NCI-H1930 (cell line): ENCODE measurements at regions not wholly inside any gene's neighbourhood (a gene's known extent, or its start where the extent isn't known, plus 50 kb on each side); places are given as distances from the start of the nearest gene placed in this dataset.

ENCODE experiments used
- DNase-seq, 2 experiments: peaks; one replicate each; lab custom pipeline; 2025; lab: John Stamatoyannopoulos, UW

DNA sequence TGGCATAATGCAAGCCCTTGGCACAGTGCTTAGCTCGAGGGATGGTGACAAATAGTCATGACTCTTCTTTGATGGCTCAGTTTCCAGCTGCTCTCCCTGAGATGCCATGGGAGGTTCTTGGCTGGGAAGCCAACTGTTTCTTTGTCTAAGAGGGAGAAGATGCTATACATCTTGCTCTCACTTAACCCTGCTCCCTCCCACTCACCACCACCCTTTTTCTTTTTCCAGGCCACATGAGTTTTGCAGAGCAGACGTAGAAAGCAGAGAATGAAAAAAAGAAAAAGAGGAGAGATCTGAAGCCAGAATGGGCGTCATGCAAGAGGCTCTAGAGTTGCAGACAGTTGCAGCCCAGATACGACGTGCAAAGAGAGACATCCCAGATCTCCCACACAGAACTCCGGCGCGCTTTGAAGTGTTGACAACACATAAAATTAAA is 160.5 kb downstream of the FGF18 start:
- no peak for DNase-seq

DNA sequence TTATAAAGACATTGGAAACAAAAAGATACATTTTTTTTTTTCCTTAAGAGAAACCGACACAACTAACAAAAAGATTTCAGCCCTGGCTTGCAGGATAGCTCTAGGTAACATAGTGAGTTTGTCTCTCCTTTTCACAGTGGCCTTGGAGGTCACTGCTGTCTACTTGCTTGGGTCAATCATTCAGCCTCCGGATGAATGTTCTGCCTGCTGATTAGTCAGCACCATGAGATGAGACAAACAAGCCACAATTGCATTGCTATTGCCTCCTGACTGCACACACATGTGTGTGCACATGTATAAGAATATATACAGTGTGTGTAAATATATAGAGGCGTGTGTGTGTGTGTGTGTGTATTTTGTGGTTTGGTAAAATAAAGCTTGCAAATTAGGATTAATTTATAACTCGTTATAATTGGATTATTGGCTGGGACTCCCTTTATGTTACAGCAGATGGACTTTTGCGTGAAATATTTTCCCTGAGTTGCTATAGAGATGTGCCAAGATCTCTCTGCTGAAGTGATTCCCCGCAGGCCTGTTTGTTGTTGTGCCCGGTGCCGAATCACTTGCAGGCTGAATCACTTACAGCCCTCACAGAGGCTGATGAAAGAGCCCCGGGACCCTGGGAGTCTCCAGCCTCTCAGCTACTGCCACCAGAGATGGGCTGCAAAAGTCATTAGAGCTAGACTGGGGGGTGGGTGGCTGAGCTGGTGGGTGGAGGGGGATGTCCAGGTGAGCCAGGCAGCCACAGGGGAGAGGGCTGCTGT is 161.2 kb downstream of the FGF18 start:
- DNase-seq, result no peak

DNA sequence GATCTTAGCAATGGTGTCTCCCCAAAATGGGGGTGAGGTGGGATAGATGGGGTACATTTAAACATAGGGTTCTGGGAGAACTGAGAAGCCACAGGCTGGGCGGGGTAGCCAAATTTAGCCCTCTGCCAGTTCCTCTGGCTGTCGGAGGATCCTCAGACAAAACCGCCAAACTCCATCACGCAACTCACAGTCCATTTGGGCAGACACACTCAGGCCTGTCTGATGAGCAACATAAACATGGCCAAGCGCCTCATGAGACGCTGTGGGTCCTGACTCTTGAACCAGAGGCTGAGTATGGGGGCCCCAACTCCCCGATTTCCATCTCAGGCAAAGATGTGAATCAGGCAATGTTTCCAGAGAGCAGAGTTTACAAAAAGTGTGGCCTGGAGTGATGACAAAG is 162.3 kb downstream of the FGF18 start:
- DNase-seq, result no peak

DNA sequence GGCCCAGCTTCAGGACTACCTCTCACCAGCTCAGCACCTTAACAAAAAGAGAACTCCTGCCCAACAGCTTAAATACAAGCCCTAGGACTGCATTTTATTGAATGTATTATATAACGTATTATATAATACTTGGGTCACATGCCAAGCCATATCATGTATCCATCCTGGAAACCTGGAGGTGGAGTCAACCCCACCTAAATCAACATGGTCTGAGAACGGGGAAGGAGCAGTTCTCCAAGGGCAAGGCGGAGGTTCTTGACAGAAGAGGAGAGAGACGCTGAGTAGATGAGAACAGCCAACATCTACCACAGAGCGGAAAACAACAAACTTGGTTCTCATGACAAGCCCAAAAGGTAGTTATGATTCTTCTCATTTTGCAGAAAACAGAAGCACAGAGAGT is 163.4 kb downstream of the FGF18 start:
- DNase-seq, result no peak

DNA sequence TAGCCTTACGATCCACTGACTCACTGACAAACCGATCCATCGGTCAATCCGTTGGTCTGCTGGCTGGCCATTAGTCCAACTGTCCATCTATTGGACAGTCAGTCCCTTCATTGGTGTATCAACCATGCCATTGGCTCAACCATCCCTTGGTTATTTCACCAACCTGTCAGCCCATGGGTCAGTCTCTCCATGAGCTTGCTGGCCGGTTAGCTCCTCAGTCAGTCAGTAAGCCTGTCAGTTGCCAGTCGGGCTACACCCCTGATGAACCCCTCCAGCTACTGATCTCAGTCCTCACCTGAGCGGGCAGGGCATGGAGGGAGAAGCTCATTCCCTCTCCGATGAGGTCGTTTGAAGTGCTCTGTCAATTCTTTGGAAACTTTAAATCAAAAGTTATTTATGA is 166.5 kb downstream of the FGF18 start:
- DNase-seq, result no peak

DNA sequence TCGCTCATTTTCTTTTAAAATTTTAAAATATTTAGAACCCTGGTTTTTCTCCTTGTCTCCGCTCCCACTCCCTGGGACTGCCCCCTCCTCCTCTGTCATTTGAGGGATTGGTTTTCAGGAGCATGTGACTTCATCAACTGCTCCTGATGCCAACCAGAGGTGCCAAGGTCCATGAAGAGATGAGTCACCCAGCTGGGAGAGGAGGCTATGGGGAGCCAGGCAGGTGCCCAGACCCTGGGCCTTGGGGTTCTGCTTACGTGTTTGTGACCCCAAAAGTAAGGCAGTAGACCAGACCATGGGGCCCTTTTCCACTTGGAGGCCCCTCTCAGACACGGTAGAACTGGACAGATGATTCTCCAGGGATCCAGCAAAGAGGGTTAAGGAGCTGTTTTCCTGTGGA is 167.0 kb downstream of the FGF18 start:
- no peak for DNase-seq

DNA sequence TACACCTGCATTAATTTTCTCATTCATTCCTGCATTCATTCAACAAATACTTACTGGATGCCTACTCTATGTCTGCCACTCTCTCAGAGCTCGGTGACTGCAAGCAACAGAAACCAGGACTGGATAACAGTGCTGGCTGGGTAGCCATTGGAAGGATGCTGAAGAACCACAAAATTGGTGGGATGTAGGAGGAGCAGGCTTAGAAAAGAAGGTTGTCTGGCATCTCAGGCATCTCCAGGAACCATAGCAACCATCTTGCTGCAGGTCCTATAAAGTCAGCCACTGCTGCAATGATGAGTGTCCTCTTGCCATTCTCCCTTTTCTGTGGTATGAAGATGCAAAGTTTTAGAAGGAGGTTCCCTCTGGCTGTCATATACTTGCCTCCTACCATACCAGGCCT is 168.6 kb downstream of the FGF18 start:
- no peak for DNase-seq

DNA sequence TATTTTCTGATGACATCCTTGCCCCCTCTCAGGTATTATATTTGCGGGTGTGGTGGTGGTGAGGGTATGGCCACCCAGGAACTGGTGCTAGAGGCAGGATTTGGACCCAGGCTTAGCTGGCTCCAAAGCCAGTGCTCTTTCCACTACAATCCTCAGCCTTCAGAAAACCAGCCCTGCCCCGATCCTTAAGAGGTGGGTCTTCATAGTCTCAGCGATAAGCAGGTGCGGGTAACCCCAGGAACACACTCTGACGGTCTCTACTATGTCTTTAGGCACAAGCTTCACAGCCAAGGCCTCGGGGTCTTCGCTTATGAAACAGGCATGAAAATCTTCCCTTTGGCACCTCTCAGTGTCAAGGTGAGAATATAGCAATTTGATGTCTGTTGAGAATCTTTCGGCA is 169.3 kb downstream of the FGF18 start:
- DNase-seq, result no peak

DNA sequence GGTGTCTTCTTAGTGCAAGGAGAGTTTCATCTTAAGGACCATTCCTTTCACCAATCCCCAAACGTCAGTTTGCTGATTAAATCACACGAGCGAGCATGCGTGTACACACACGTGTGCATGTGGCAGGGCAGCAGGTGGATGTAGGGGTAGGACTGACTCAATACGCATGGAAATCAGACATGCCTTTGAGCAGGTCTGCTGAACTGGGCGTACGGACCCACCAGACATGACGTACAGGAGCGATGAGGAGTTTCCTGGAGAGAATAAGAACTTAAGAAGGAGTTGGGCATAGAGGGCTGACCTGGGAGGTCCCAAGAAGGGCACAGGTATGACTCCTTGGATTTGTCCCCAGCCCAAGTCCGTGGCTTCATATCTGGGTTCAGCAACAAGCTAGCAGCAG is 170.0 kb downstream of the FGF18 start:
- DNase-seq, result no peak

DNA sequence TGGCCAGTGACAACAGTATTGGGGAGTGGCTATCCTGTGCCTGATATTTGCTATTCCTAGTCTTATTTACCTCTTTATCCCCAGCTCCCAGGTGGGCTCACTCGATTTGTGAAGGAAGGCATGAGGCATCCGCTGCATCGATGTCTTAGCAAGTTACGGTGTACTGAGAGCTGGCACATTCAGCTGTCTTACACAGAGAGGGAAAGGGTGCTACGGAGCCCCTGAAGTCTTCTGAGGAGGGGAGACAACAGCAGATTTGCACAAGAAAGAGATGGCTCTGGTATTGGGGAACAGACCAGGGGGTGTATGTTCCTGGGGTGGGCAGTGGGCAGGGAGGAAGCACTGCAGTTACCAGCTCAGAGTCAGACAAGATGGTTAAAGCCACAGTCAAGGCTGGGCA is 172.6 kb downstream of the FGF18 start:
- DNase-seq, result no peak

DNA sequence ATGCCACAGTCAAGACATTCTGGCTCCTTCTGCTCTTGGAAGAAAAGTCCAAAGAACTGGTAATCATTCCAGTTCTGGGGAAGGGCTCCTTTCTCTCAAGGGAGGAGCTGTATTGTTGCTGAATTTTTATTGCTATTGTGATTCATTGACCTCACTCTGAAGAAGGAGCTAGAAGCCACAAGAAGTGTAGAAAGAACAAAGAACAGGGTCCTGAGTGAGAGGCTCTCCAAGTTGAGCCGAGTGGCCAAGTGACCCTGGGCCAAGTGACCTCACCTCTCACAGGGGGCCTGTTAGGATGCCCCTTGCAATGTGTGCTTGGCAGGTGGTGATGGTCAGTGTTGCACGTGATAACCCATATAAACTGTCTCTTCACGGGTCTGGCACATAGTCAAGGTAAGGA is 173.3 kb downstream of the FGF18 start:
- DNase-seq, result no peak

DNA sequence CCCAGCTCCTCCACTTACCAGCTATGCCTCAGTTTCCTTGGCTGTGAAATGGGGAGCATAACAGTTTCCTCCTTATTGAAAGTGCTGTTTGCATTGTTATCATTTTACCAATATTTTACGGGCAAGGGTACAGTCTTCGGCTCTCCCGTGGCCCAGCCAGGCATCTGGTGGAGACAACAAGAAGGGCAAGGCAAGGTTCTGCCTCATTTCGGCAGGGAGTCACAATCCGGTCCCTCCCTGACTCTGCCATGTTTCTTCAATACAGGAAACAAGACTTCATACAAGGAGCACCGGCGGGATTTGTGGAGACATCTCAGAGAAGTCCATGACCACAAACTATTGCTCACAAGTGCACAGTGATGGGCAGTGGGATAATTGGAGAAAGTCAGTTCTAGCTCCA is 174.0 kb downstream of the FGF18 start:
- DNase-seq, result no peak

DNA sequence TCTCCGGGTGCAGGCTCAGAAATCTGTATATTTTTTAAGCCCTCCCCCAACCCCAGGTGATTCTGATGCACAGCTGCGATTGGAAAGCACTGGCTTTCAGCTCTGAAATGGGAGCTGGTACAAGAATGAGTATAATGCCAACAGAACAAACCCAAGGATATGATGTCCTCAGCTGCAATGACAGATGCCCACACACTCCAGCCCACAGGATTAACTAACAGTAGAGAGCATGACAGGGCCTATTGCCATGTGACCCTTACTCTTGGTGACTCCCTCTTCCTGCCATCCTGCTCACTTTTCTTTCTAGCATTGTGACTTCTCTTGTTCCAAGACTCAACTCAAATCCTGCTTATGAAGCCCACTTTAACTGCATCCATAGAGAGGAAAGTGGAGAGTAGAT is 174.5 kb downstream of the FGF18 start:
- DNase-seq, result no peak

DNA sequence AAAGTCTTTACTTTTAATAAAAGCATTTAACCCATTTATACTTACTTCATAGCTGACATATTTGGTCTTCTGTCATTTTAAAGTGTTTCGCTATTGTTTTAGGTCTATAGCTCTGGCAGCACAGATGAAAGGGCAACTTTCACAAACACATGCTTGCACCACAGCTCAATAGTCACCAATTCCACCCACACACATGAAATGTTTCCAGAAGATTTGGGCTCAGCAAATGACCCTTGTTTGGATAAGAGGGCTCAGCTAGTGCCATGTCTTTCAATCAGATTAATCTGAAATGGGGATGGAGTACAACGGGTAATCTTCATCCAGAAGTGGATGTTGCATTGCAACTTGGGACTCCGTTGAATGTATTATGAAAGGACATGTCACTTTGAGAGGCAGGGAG is 176.0 kb downstream of the FGF18 start:
- DNase-seq, result no peak

DNA sequence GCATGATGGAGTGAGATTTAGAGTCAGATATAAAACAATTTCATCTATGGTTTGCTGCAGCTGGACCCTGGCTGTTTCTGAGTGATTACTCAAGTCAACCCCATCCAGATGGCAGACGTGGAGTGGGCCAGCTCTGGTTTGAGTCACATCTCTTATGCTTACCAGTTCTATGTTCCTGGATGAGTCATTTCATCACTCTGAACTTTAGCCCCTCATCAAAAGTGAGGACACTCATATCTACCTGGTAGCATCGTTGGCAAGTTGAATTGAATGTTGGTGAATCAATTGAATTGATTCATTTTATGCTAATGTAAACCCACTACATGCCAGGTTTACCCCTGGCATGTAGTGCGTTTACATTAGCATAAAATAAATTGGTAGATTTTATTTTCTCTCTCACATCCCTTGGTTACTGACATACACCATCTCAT is 176.4 kb downstream of the FGF18 start:
- no peak for DNase-seq

DNA sequence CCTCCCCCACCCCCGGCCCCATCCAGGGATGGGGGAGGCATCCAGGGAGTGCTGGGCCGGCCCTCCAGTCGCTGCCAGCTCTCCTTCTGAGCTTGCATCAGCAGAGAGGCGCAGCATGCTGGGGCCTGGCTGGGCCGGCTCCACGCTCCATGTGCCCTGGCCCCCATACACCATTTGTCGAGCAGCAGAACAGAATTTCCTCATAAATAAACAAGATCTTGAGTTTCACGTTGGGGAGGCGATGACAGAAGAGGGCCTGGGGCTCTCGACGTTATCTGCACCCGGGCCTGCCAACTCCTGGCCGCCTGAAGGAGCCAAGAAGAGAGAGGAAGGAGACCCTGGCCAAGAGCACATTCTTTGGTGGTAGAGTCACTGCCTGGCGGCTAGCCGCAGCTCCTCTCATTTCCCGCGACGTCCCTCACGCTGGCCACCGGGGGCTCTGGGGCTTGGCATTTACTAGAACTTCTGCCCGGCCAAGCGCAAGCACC is 177.0 kb downstream of the FGF18 start:
- no peak for DNase-seq

DNA sequence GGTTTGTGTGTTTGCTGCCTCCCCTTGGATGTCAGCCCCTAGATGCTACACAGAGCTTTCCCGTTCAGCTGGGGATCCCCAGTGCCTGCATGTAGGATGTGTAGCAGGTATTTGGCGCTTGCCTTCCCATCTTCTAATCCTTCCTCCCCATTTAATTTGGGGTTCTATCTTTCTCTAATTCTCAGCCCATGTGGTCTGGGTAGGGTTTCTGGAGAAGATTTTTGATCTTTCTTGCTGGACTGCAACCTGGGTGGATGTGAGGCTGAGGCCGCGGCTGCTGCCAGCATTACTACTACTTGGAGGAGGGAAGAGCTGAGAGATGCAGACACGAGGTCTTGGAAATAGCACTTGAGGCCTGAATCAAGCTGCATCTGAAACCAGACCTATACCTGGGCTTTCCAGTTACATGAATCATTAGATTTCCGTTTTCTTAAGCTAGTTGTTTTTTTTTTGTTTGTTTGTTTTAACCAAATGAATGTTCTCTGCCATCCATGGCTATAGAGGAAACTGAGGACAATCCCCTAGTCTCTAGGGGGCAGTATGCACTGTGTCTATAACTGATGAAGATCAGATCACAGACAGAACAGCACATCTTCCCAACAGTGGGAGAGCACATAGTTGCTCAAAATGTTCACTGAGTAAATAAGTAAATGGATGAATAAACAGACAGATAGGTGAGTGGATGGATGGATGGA is 178.6 kb downstream of the FGF18 start:
- DNase-seq, result no peak

DNA sequence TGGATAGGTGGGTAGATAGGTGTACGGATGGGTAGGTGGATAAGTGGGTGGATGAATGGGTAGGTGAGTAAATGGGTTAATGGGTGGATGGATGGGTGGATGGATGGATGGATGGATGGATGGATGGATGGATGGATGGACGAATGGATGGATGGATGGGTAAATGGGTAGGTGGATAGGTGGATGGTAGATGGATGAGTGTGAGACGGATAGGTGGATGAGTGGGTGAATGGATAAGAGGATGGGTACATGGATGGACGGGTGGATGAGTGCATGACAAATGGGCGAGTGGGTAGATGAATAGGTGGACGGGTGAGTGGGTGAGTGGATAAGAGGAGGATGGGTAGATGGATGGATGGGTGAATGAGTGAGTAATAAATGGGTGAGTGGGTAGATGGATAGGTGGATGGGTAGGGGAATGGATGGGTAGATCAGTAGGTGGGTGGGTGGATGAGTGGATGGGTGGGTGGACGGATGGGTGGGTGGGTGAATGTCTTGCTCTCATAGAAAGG is 179.2 kb downstream of the FGF18 start:
- no peak for DNase-seq

DNA sequence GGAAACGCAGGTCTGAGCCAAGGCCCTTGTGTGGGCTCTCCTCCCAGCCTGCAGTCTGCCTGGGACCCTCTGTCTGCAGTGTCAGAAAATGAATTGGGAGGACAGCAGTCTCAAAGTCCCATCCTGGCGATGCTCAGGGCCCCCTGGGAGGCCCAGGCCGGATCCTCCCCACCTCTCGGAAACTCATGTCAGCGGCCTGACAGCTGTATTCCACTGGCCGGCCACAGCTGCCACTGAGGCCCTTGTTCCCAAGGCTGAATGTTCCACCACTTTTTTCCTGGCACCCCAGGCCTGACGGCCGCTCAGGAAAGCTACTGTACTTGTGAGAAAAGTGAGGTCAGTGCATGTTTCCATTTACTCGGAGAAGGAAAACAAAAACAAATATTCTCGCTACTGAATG is 180.0 kb downstream of the FGF18 start:
- no peak for DNase-seq

DNA sequence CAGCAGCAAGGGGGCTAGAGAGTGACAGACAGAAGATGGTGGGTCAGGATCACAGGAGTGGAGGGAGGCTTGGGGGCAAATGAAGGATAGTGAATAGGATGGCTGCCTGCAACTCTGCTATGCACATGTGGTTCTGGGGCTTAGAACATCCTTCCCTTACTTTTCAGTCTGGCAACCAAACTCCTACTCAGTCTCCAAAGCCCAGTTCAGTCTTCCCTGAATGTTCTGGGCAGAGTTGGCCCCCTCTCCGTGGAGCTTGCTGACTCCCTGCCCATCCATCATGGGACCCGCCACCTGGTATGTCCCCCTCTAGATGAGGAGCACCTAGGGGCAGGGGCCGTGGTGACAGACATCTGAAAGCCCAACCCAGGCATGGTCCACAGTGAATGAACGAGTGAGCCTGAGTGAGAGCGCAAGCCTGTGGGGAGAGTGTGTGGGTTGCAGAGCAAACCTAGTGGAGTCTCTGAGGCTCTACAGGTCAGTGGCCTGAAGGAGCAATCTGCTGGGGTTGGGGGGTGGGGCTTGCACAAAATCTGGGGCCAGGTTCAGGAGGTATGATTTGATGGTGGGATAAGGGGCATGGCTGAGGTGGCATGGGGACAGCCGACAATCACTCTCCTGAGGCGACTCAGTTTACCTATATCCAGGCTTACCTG is 180.6 kb downstream of the FGF18 start:
- no peak for DNase-seq

DNA sequence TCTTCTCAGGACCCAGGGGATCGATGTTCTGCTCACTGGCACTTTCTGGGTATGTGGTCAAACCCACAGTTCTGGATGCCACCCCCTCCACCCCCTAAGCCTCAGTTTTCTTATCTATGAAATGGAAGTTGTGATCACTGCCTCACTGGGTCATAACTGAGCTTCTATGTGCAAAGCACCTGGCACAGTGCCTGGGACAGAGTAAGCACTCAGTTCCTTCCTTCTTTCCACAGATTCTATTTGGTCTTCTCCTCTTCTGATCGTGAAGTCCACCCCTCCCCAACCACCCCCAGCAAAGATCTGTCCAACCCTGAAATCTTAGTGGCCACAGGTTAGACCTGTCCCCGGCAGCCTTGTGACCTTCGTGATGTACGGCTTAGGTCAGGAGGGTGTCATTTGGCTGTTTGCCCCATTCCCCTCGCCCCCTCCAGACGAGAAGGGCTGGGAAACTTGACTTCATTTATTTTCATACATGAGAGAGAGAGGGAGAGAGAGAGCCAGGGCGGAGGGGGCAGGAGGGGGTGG is 181.4 kb downstream of the FGF18 start:
- no peak for DNase-seq

DNA sequence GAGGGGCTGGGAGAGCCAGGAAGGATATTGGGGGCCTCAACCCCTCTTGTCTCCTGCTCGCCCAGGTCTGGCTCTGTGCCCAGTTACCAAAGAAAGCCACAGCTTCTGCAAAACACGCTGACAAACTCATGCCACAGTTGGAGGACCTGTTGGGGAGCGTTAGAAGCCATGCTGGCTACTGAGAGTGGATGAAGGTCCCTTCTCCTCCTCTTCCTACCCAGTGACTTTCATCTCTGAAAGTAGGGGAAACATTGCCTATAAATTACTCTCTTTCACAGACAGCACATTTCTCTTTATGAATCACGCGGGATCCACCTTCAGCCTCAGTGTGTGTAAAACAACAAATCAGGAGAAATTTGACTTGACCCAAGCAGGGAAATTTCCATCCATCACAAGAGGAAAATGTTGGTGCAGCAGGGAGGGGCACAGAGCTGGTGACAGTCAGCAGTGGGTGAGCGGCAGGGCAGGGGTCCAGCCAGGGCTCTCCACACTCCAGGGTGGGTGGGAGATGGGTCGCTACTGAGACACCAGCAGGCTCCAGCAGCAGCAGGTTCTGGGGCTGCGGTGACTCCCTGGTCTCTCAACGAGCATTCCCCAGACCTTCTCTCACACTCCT is 181.9 kb downstream of the FGF18 start:
- no peak for DNase-seq
